Astrocyte of the spinal cord (primary cell): ENCODE measurements at regions not wholly inside any gene's neighbourhood (a gene's known extent, or its start where the extent isn't known, plus 50 kb on each side); places are given as distances from the start of the nearest gene placed in this dataset.

ENCODE experiments used
- DNase-seq: peaks from one replicate; pipeline ENCODE4 v3.0.0; 2011; ENCODE audit warnings: low read depth, low spot score
- H3K4me3 ChIP-seq: 2 replicates; pipeline ENCODE4 v1.5.1; 2011; ENCODE audit warnings: low read depth, mild to moderate bottlenecking, low read length, moderate library complexity
- CTCF ChIP-seq: IDR thresholded peaks from 2 replicates; pipeline ENCODE4 v1.5.1; 2012; ENCODE audit warnings: low read depth, mild to moderate bottlenecking, low read length, inconsistent platforms
- in situ Hi-C: cut with HindIII; loops from 2 replicates; pipeline ENCODE4 v1.10.0; 2017; ENCODE audit warnings: low sequenced_read_pairs

GRCh38 chr18:39913672-39914366 lies 2041.2 kb upstream of the PIK3C3 start:
- no peak for TF ChIP-seq CTCF
- H3K4me3 ChIP-seq: no peak overlapping the region
- in situ Hi-C loops: no loop called here
- DNase-seq: no peak

GRCh38 chr18:39911716-39912115 lies 2043.3 kb upstream of the PIK3C3 start:
- in situ Hi-C loops: no loop called here
- H3K4me3 ChIP-seq: no peak overlapping the region
- no peak for DNase-seq
- no peak for TF ChIP-seq CTCF

- in situ Hi-C loops: no loop called here
- DNase-seq: peak; percentile 55
- no peak overlapping the region for H3K4me3 ChIP-seq
- no peak for TF ChIP-seq CTCF
Observed at GRCh38 chr18:39909706-39910105, 2045.3 kb upstream of the PIK3C3 start.

GRCh38 chr18:39886136-39886535 lies 2068.9 kb upstream of the PIK3C3 start:
- TF ChIP-seq CTCF: no peak
- DNase-seq: no peak
- in situ Hi-C loops: no loop called here
- no peak overlapping the region for H3K4me3 ChIP-seq

- no peak for DNase-seq
- in situ Hi-C loops: no loop called here
- TF ChIP-seq CTCF: no peak
- no peak overlapping the region for H3K4me3 ChIP-seq
Observed at GRCh38 chr18:39872651-39873050, 2082.4 kb upstream of the PIK3C3 start.

- no peak for DNase-seq
- in situ Hi-C loops: no loop called here
- no peak for TF ChIP-seq CTCF
- H3K4me3 ChIP-seq: no peak overlapping the region
Observed at GRCh38 chr18:39871961-39872360, 2083.1 kb upstream of the PIK3C3 start.
